Cardiac septum (tissue), 1 donor: ENCODE measurements at regions not wholly inside any gene's neighbourhood (a gene's known extent, or its start where the extent isn't known, plus 50 kb on each side); places are given as distances from the start of the nearest gene placed in this dataset.
"Not testable (repeated sequence)": the region's sequence is repeated elsewhere in the genome, so short reads cannot be mapped to it uniquely, and the experiment has no call there.

Experiments used
- DNase-seq: peaks from one replicate; pipeline ENCODE4 v3.0.0-alpha.2; 2020; ENCODE audit warnings: low spot score
- intact Hi-C: fragments of 100-400 bp; cut with DNase I; formaldehyde crosslinking; loops from one replicate; pipeline ENCODE4 v1.14.0; 2022
- donor health status: DM: no; HTN: no; CAD: no.

DNA sequence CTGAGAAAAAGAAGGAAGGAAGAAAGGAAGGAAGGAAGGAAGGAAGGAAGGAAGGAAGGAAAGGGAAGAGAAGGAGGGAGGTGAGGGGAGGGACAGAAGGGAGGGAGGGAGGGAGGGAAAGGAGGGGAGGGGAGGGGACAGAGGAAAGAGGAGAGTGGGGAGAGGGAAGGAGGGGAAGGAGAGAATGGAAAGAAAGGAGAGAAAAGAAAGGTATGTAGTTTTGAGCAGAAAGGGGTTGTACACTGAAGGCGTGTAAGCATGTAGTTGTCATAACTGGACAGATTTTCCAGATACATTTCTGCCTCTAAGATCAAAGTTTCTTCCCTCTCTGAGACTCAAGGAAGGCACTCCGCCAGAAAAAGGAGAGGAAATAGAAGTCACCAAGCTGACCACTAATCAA, 113.4 kb upstream of the KBTBD8 start:
- intact Hi-C loops, result no loop called here
- DNase-seq, result no peak

DNA sequence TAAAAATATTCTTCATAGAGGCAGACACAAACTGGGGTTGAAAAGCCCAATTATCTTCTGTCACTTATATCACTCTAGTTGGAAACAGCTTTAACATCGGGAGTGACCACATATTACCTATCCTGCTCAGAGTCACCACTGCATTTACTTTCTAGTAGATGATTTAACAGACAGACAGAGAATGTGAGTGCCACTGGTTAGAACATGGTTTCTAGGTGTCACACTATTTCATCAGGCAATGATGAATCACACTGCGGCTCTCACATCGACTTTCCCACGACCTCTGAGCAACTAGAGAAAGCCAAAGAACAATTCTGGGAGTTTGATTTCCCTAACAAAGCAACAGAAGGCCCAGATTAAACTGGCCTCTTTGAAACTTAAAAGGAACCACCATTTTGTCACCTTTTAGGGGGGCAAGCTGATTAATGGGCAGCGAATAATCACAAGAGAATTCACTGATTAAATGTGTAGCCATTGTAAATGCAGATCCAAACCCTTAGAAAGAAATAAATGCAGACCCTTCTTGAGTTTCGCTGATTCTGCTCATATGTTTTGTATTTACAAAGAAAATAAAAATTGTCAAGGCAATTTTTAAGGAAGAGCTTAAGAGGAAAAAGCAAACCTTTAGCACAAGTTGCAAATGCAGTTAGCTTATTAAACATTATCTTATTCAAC, 112.6 kb upstream of the KBTBD8 start:
- DNase-seq, result no peak
- intact Hi-C loops, result no loop called here

DNA sequence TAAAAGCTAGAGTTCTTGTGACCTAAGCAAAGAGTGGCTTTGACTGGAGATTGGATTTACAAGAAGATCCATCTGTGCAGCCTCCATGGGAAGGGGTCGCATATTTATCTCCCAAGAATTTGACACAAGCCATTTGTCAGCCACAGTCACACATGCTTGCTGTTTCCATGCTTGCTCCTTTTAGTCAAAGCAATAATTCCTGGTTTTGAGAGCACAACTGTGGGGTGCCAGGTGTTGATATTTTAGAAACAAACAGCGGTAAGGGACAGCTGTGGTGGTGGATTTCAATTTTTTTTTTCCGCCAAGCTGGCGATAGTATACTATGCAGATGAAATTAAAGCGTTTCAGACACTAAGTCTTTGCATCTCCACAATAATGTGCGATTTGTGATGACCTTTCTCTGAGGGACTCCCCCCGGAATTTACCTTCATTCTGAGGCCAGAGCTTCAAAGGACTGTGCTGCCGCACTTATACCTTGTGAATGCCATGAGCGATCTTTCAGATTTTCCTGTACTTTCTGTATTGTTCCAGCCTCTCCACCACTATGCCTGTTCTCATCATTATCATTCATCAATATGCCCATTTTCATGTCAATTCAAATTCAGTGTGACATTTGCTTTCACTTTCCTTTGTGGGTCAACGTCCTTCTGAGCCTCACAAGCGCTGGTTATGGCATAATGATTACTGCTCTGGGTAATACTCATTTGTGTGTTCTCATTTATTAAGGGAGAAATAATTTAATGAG, 108.2 kb upstream of the KBTBD8 start:
- intact Hi-C loops, result no loop called here
- DNase-seq, result no peak

DNA sequence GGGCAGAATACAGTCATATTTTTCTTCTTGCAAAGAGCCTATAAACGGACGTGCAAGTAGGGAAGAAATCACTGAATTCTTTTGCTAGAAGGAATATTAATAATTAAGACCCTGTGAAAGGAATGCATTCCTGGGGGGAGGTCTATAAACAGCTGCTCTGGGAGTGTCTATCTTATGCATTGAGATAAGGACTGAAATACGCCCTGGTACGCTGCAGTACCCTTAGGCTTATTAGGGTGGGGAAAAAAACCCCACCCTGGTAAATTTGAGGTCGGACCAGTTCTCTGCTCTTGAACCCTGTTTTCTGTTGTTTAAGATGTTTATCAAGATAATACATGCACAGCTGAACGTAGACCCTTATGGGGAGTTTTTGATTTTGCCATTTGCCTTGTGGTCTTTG, 100.0 kb upstream of the KBTBD8 start:
- intact Hi-C loops, result no loop called here
- no peak for DNase-seq

DNA sequence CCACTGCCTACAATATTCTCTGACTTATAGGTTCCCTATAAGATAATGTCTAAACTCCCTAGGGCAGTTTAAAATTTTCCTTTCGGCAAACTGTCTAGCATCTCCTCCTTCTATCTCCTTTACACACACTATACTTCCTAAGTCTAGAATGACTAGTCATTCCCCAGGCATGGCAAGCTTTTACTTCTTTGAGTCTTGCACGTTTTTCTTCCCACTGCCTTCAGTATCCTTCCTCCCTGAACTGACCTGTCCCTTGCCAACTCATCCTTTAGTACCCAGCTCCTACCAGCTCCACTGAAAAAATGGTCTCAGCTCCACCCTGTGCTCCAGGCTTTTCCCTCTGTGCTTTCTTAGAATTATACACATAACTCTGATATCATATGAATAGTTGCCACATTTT, 93.8 kb upstream of the KBTBD8 start:
- no peak for DNase-seq
- intact Hi-C loops, result no loop called here

DNA sequence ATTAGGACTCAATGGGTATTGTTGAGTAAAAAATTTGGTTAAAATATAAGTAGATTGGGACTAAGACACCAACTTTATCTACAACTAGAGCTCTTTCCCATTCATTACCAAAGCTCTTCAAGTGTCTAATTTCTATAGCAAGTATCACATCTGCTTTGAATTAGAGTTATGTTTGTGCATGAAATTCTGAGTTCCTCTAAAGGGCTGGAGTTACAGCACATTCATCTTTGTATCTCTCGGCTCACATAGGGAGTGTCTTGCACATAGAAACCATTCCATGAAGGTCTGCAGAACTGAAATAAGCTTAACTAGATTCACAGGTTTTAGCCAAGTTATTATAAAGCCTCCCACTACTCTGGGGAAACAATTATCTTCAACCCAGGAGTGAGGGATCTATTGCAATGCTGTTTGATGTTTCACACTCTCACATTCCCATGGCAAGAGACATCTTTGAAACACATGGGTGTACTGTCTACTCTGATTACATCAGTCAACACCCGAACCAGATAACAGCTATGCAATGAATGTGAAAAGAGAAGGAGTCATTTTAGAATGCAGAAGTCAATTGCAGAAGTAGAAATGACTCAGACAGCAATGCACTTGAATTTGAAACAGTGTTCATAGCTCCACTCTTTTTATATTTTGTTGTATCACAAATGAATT, 93.1 kb upstream of the KBTBD8 start:
- no peak for DNase-seq
- intact Hi-C loops, result no loop called here

DNA sequence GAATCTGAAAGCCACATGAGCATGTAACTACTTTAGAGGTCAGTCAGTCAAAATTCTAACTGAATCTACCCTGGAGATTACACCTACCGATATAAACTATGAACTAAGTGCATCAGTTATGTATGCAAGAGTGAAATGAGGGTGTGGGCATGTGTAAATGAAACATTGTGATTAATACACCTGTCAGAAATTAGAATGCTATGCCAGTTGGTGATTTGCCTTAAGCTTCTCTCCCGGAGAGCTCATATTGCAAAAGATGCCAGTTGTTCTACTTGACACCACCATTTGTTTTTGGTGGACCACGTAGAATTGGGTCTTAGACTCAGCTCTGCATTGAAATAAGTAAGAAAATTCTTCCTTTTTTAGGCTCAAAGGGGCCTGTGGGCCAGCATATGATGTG, 91.0 kb upstream of the KBTBD8 start:
- intact Hi-C loops, result no loop called here
- no peak for DNase-seq

DNA sequence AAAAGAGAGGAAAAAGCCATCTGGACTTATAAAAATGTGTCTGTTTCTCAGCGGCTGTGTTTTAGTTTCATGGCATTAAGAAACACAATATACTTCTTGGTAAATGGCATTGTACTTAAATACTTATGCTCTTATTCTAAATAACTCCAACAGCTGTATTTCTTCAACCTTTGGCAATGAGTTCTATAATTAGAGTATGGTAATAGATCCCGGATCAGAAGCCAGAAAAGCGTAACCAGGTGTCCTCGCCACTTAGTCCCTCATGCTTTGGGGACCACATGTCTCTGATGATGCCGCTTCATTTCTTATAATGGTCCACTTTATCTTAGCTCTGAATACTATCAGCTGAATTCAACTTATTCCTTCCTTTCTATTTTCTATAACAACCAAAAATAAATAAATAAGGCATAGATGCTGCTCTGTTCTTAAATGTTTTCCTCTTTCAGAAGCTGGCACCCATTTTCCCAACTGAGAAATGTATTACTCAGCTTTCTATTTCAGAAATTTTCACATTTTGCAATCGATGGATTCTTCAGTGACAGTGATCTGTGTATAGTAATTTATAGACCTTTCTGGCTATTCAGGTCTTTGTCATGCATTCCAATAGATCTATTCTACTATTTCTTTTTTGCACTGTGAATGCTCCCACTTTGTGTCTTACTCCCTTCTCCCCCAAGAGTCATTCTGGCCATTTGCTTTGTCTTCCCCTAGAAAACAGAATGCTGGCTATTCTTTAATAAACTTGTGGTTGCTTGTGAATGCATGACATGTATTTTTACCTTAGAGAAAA, 87.6 kb upstream of the KBTBD8 start:
- intact Hi-C loops, result no loop called here
- no peak for DNase-seq

DNA sequence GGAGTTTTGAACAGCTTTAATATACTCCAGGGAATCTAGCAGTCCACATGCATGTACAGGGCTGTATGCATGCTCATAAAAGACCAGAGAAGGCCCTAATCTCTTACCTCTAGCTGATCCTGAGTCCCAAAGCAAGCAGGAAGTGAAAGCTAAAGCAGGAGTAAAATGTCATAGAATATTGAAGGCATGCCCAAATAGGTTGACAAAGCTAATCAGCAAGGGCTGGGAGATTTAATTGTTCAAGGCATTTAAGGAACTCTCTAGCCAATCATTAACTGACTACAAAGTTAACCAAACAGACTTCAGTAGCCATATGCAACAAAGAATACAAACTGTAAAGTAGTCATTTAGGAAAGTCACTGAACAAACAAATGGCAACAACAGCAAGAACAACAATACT, 85.8 kb upstream of the KBTBD8 start:
- no peak for DNase-seq
- intact Hi-C loops, result no loop called here

DNA sequence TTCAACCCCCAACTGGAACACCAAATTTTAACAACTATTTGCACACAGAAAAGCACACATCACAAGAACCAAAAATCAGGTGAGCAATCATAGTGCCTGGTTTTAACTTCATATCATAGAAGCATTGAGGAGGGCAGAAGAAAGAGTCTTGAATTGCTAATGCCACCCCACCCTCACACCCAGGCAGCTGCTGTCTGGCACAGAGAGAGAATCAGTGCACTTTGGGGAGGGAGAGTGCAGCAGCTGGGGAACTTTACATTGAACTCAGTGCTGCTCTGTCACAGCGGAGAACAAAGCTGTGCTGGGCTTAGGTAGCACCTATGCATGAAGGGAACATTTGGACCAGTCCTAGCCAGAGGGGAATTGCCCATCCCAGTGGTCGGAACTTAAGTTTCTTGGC, 76.0 kb upstream of the KBTBD8 start:
- intact Hi-C loops, result no loop called here
- no peak for DNase-seq

DNA sequence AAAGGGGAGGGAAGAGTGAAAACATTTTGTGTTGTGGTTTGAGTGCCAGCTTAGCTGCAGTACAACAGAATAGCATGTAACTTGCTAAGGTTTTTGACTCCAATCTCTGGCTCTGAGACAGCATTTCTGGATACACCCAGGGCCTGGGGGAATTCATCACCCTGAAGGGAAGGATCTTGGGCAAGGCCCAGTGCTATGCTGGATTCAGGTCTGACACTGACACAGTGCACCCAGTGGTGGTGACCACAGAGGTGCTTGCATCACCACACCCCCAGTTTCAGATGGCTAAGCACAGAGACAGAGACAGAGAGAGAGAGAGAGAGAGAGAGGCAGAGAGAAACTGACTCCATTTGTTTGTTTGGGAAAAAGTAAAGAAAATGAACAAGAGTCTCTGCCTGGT, 74.1 kb upstream of the KBTBD8 start:
- DNase-seq, result no peak
- intact Hi-C loops, result no loop called here

DNA sequence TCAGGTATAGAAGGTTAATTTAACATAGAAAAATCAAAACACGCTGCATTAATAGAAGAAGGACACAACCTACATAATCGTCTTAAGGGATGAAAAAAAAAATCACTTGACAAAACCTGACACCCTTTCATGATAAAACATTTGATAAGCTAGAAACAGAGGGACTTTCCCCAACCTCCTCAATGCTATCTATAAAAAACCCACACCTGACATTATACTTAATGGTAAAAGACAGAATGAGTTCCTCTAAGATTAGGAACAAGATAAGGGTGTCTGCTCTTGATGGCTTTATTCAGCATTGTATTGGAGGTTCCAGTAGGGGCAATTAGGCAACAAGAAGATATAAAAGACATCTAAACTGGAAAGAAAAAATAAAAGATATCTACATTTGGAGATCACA, 69.9 kb upstream of the KBTBD8 start:
- no peak for DNase-seq
- intact Hi-C loops, result no loop called here

DNA sequence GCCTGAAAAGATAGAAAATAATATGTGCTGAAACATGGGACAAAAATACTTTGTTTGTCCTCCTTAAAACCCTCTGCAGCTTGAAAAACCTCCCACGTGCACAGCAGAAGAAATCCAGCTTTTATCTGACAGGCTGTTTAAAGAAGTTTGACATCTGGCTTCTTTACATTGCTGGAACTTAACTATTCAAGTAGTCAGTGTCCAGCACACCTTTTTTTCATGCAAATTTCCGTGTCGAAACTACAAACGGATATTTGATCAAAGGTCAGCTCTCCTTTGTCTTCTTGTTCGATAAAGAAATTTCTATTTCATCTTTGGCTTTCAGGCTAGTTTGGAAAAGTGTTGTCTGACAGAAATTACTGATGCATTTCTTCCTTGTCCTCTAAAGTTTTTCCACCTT, 66.8 kb upstream of the KBTBD8 start:
- intact Hi-C loops, result no loop called here
- DNase-seq, result no peak

DNA sequence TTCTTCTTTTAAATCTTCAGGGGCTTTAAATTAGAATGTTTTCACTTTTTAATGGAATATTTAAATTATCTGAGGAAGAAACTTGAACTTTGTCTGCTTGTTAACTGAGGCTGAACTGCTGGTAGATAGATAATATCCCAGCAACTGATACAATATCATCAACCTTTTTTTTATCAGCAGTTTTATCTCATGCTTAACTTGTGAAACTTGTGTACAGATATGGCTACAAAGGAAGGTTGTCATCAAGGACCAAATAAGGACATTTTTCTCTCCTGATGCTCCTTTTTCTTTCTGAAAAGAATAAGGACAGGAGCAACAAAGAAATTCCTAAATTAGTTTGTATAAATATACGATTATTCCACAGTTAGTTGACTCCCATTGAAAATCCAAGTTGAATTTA, 66.4 kb upstream of the KBTBD8 start:
- intact Hi-C loops, result no loop called here
- DNase-seq, result no peak

DNA sequence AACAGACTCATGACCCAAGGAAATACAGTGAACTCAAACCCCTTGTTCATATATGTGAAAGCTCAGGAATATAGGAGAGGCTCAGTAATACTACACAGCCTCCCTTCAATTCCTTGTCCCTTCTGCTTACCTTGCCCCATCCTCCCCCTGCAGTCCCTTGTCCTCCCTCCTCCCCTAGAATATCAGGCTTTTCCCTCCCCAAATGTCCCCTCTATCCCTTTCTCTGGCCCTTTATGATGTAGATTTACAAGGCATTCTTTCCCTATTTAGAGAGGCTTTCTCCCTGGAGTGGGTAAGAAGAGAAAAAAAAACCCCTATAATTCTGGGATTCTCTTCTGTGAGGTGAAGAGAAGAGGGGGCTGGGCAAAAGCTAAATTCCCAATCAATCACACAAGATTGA, 64.9 kb upstream of the KBTBD8 start:
- DNase-seq, result no peak
- intact Hi-C loops, result no loop called here

DNA sequence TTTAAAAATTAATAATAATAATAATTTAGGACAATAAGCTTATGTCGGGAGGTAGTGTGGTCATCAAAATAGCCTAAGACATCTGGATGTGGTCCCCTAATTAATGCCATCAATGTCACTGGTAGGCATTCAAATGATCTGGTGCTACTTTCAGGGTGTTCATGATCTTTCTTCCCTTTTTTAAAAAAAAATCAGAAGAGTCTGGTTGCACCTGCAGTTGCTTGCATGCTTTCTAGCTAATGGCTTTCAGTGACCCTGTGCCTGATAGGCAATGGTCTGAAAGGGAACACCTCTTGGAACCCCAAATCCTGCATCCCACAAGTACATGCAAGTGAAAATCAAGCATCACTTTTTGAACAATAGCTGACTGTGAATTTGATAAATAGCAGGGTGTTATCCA, 64.1 kb upstream of the KBTBD8 start:
- intact Hi-C loops, result no loop called here
- DNase-seq, result no peak

DNA sequence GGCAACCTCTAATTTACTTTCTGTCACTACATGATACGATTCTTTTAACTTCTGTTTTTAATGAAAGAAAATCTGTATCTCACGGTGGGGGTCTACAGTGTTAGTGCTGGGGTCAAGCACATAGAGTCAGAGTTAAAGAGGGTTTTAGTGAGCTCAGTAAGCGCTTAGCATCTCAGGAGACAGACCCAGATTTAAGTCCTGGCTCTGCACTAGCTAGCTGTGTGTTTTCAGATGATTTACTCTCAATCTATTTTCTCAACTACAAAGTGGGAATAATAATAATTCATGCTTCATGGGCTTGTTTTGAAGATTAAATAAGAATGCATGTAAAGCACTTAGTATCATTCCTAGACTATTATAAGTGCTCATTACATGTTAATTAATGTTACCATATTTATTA, 63.4 kb upstream of the KBTBD8 start:
- intact Hi-C loops, result loop anchor here (5.0 kb wide), 1 partner anchor 1958 kb away; no protein-coding TSS in a partner anchor
- DNase-seq, result no peak

DNA sequence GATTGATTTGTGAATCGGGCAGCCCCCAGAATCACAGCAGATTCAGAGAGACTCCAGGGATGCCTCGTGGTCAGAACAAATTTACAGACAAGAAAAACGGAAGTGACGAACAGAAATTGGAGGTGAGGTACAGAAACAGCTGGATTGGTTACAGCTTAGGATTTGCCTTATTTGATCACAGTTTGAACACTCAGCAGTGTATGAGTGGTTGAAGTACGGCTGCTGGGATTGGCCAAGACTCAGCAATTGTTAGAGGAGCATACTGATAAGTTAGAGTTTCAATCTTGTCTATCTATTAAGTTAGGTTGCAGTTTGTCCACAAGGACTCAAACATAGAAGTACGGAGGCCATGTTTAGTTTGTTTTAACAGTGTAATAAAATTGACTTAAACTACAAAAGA, 61.1 kb upstream of the KBTBD8 start:
- not testable (repeated sequence) for DNase-seq
- intact Hi-C loops, result loop anchor here (5.0 kb wide), 1 partner anchor 1955 kb away; no protein-coding TSS in a partner anchor

DNA sequence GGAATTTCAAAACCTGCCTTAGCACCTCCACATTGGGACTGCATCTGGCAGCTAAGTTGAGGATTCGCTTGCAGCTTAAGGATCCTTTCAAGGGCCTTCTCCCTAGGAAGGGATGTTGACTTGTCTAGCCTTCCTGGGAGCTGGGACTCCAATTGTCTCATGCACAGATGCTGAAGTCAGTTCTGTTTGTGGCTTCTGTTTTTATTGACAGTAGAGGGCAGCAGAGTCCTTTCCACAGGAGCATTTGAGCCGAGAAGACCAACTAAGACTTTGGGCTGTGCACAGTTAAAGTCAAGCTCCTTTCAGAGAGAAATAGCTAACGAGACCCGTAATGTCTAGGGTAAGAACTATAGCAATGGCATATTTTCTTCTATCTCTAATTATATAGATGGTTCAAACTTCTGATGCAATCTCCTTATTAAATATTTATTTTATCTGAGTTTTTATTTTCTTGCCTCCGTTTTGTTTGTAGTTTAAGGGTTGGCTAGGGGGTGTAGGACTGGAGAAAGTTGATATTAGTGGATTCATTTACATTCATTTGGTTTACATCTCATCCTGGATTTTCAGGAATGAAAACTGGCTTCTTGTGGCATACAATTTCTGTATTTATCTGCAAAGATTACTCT, 59.7 kb upstream of the KBTBD8 start:
- DNase-seq, result no peak
- intact Hi-C loops, result loop anchor here (5.0 kb wide), 1 partner anchor 1954 kb away; no protein-coding TSS in a partner anchor

DNA sequence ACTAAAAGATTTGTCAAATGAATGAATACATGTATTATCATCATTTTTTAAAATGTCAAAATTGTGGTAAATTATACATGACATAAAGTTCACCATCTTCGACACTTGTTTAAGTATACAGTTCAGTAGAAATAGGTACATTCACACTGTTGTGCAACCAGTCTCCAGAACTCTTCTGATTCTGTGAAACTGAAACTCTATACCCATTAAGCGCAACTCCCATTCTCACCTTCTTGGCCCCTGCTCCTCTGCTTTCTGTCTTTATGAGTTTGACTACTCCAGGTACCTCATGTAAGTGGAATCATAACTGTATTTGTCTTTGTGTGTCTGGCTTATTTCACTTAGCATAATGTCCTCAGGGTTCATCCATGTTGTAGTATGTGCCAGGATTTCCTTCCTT, 50.1 kb upstream of the KBTBD8 start:
- no peak for DNase-seq
- intact Hi-C loops, result no loop called here
